Fibroblast of lung (primary cell): ENCODE measurements at regions not wholly inside any gene's neighbourhood (a gene's known extent, or its start where the extent isn't known, plus 50 kb on each side); places are given as distances from the start of the nearest gene placed in this dataset.

Source experiments
- DNase-seq, 2 donors: peaks; one replicate each; pipeline versions ENCODE4 v3.0.0 to v3.0.0-alpha.2; 2010; ENCODE audit warnings: low read depth in 2 of 2
- H2AFZ ChIP-seq: 2 replicates; pipeline ENCODE4 v1.5.1; 2012; ENCODE audit warnings: low read length, control low read depth, inconsistent platforms
- H3K27ac ChIP-seq: 2 replicates; pipeline ENCODE4 v1.5.1; 2011; ENCODE audit warnings: low read length, control low read depth; ENCODE audit not compliant: insufficient read depth
- H3K27me3 ChIP-seq: 2 replicates; pipeline ENCODE4 v1.5.1; 2011; ENCODE audit warnings: mild to moderate bottlenecking, low read length; ENCODE audit not compliant: control insufficient read depth, insufficient read depth
- H3K36me3 ChIP-seq: 2 replicates; pipeline ENCODE4 v1.5.1; 2011; ENCODE audit warnings: low read length; ENCODE audit not compliant: control insufficient read depth, insufficient read depth
- H3K4me1 ChIP-seq: 2 replicates; pipeline ENCODE4 v1.5.1; 2011; ENCODE audit warnings: low read length; ENCODE audit not compliant: control insufficient read depth, insufficient read depth; ENCODE audit errors: extremely low read depth
- H3K4me2 ChIP-seq: 2 replicates; pipeline ENCODE4 v1.5.1; 2011; ENCODE audit warnings: low read length, control low read depth; ENCODE audit not compliant: insufficient read depth; ENCODE audit errors: extremely low read depth
- H3K4me3 ChIP-seq, 4 experiments: fragments of 200-600 bp in 1 of 4; sonication (generic) in 1 of 4; replicated peaks in 1 of 4; 2 replicates each; pipeline ENCODE4 v1.5.1; 2011 to 2016; ENCODE audit warnings: low read length in 4 of 4, low read depth in 3 of 4, mild to moderate bottlenecking in 3 of 4, control low read depth in 2 of 4, inconsistent platforms in 1 of 4, mixed read lengths in 1 of 4; ENCODE audit not compliant: insufficient read depth in 1 of 4; ENCODE audit errors: control extremely low read depth in 1 of 4
- H3K79me2 ChIP-seq: 2 replicates; pipeline ENCODE4 v1.5.1; 2012; ENCODE audit warnings: mild to moderate bottlenecking, low read length, inconsistent platforms; ENCODE audit not compliant: control insufficient read depth, insufficient read depth
- H3K9ac ChIP-seq: 2 replicates; pipeline ENCODE4 v1.5.1; 2011; ENCODE audit warnings: mild to moderate bottlenecking, low read length, control low read depth; ENCODE audit not compliant: insufficient read depth
- H3K9me3 ChIP-seq: 2 replicates; pipeline ENCODE4 v1.5.1; 2012; ENCODE audit warnings: low read depth, low read length; ENCODE audit not compliant: control insufficient read depth, insufficient read depth
- H4K20me1 ChIP-seq: 2 replicates; pipeline ENCODE4 v1.5.1; 2011; ENCODE audit warnings: low read length; ENCODE audit not compliant: control insufficient read depth, insufficient read depth; ENCODE audit errors: extremely low read depth
- EZH2 ChIP-seq: IDR thresholded peaks from 2 replicates; pipeline ENCODE4 v1.5.1; 2012; ENCODE audit warnings: low read length, control low read depth, mild to moderate bottlenecking; ENCODE audit errors: missing control alignments
- TF ChIP-seq, protein P1 (sequence below), 2 donors: IDR thresholded peaks in 1 of 2; conservative IDR thresholded peaks in 1 of 2; 1 replicate in 1 of 2; 2 replicates in 1 of 2; pipeline ENCODE4 v1.5.1; 2011 to 2012; ENCODE audit warnings: low read length in 2 of 2, control low read depth in 1 of 2, inconsistent platforms in 1 of 2, low read depth in 1 of 2, mild to moderate bottlenecking in 1 of 2

DNA sequence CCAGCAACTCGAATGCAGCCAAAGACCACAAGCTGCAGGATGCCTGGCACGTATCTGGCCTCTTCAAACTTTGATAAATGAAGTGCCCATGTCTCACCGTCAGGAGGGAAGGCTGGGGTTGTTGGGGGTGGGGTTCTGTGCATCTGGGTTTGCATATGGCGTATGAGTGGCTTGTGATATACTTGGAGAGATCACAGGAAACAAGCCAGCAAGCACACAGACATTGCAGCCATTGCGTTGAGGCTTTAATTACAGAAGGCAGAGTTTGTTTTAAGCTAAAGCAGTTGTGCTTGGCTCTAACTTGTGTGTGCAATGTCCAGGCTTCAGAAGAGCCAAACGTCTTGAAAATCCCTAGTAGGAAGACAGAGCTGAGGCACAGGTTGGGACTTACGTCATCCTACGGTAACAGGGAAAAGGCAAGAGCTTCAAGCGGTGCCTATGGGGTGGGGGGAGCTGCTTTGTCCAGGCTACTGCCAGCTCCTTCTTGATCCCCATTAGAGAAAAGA lies 109.2 kb downstream of the ASB7 start:
- Histone ChIP-seq H2AFZ (no peak overlapping the region), H3K36me3 (no peaks in the 10 kb centered on the region), H3K4me2 (peak overlapping the region; percentile 25), H3K9me3 (no peaks in the 10 kb centered on the region), H3K4me3 (no peak overlapping the region), H3K9ac (no peak overlapping the region), H3K79me2 (no peaks in the 10 kb centered on the region), H3K4me1 (no peaks in the 10 kb centered on the region), H4K20me1 (no peaks in the 10 kb centered on the region), H3K27ac (no peak overlapping the region), H3K27me3 (no peaks in the 10 kb centered on the region)
- TF ChIP-seq, protein P1, sequence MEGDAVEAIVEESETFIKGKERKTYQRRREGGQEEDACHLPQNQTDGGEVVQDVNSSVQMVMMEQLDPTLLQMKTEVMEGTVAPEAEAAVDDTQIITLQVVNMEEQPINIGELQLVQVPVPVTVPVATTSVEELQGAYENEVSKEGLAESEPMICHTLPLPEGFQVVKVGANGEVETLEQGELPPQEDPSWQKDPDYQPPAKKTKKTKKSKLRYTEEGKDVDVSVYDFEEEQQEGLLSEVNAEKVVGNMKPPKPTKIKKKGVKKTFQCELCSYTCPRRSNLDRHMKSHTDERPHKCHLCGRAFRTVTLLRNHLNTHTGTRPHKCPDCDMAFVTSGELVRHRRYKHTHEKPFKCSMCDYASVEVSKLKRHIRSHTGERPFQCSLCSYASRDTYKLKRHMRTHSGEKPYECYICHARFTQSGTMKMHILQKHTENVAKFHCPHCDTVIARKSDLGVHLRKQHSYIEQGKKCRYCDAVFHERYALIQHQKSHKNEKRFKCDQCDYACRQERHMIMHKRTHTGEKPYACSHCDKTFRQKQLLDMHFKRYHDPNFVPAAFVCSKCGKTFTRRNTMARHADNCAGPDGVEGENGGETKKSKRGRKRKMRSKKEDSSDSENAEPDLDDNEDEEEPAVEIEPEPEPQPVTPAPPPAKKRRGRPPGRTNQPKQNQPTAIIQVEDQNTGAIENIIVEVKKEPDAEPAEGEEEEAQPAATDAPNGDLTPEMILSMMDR (conservative IDR thresholded peaks at IDR 0.05 in 1 of 2, IDR thresholded peaks at IDR 0.05 in 1 of 2; ENCODE audit: low read depth in 1 of 2, low read length in 2 of 2) = no peak
- TF ChIP-seq EZH2 = no peak
- DNase-seq = peak; percentile 36 to 71

DNA sequence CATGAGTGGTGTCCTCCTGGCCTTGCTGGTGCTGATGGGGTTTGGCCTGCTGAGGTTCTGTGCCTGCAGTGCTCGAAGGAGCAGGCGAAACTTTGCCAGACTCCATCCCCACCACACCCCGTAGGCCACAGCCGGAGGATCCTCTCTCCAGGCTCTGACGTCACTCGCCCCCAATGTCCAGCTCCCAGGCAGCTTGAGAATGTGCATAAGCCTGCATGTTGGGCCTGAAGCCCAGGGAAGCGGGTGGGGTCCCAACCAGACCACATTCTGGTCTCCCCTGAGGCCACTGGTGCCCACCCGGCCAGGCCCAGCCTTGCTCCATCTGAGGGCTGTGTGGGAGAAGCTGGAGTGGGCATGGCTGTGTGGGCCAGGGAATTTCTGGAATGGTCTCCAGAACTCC lies 109.8 kb downstream of the ASB7 start:
- Histone ChIP-seq H3K27ac (no peak overlapping the region), H3K27me3 (no peaks in the 10 kb centered on the region), H3K79me2 (no peaks in the 10 kb centered on the region), H4K20me1 (no peaks in the 10 kb centered on the region), H3K9me3 (no peaks in the 10 kb centered on the region), H3K36me3 (no peaks in the 10 kb centered on the region), H3K4me2 (no peak overlapping the region), H3K9ac (no peak overlapping the region), H3K4me1 (no peaks in the 10 kb centered on the region), H2AFZ (no peak overlapping the region), H3K4me3 (no peak overlapping the region)
- DNase-seq = peak; percentile 69 to 83
- TF ChIP-seq EZH2 = no peak
- TF ChIP-seq, protein P1 (conservative IDR thresholded peaks at IDR 0.05 in 1 of 2, IDR thresholded peaks at IDR 0.05 in 1 of 2; ENCODE audit: low read depth in 1 of 2, low read length in 2 of 2) = no peak

DNA sequence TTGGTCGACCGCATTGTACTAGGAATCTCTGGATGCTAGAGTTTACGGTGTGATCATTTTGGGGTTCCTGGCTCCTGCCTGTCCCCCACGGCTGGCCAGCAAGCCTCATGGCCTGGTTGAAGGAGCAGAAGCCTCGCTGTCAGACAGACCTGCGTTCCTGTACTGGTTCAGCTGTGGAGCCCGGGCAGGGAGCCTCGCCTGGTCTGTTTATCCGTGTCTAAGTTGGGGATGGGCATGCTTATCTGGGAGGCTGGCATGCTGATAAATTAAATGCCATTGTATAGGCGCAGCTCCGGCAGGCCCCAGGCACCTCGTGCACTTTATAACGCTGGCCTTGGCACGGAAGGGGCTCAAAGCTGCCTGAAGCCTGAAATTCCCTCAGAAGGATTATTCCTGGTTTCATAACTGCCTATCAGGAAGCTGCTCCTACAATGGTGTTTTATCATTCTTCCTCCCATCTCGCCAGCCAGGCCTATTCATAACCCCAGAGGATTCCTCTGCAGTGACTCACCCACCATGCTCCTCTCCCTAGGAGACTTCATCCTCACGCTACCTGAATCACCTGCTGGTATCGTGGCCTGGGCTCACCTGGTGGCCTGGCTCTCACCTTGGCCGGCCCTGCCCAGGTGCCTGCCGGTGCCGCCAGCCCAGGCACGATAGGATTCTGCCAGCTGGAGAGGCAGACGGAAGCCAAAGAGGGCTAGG lies 110.9 kb downstream of the ASB7 start:
- Histone ChIP-seq H3K79me2 (no peaks in the 10 kb centered on the region), H3K4me1 (no peaks in the 10 kb centered on the region), H3K9me3 (no peaks in the 10 kb centered on the region), H3K27me3 (no peaks in the 10 kb centered on the region), H3K27ac (no peak overlapping the region), H4K20me1 (no peaks in the 10 kb centered on the region), H3K9ac (no peak overlapping the region), H3K36me3 (no peaks in the 10 kb centered on the region), H3K4me2 (no peak overlapping the region), H2AFZ (no peak overlapping the region), H3K4me3 (no peak overlapping the region)
- peak in 1 of 2 donors; percentile 91 for DNase-seq
- no peak for TF ChIP-seq EZH2
- TF ChIP-seq, protein P1 (conservative IDR thresholded peaks at IDR 0.05 in 1 of 2, IDR thresholded peaks at IDR 0.05 in 1 of 2; ENCODE audit: low read depth in 1 of 2, low read length in 2 of 2) = no peak
